OCI-LY7 (cell line): ENCODE measurements at regions not wholly inside any gene's neighbourhood (a gene's known extent, or its start where the extent isn't known, plus 50 kb on each side); places are given as distances from the start of the nearest gene placed in this dataset.

ENCODE experiments used
- BruUV-seq: library from RNA; stranded (reverse); fragments of 400-500 nt; replicated peaks from 2 replicates; lab custom pipeline; 2021; lab: Mats Ljungman, UMichigan
- CTCF ChIA-PET: fragments of 300-600 bp; sonication (Branson Sonifier 250); formaldehyde crosslinking; loops from one replicate; lab custom pipeline; 2022; ENCODE audit warnings: antibody characterized with exemption; ENCODE audit not compliant: unreplicated experiment; lab: Charles Lee
- POLR2A ChIA-PET: fragments of 300-600 bp; sonication (Branson Sonifier 250); formaldehyde crosslinking; loops from one replicate; lab custom pipeline; 2022; ENCODE audit warnings: antibody characterized with exemption; lab: Charles Lee
- DNase-seq: peaks from one replicate; pipeline ENCODE4 v3.0.0-alpha.2; 2015; ENCODE audit warnings: low spot score
- H2AFZ ChIP-seq: fragments of 200-600 bp; sonication (generic), shearing (Covaris generic); 2 replicates; pipeline ENCODE4 v1.6.1; 2014; ENCODE audit warnings: mild to moderate bottlenecking, antibody characterized with exemption, low read length, moderate library complexity
- H3K27ac ChIP-seq: fragments of 200-600 bp; sonication (generic); 2 replicates; pipeline ENCODE4 v1.5.1; 2014; ENCODE audit warnings: mixed run types, low read depth, mild to moderate bottlenecking, moderate library complexity, low read length, inconsistent platforms; ENCODE audit not compliant: poor library complexity, severe bottlenecking
- H3K36me3 ChIP-seq: fragments of 200-600 bp; sonication (generic); 2 replicates; pipeline ENCODE4 v1.6.1; 2014; ENCODE audit warnings: mild to moderate bottlenecking, antibody characterized with exemption, low read length, moderate library complexity, mixed read lengths; ENCODE audit not compliant: insufficient read depth
- H3K4me1 ChIP-seq: fragments of 200-600 bp; sonication (generic); 2 replicates; pipeline ENCODE4 v1.5.1; 2014; ENCODE audit warnings: mild to moderate bottlenecking, low read length; ENCODE audit not compliant: insufficient read depth, poor library complexity, severe bottlenecking
- H3K4me2 ChIP-seq: fragments of 200-600 bp; sonication (generic); 2 replicates; pipeline ENCODE4 v1.6.1; 2014; ENCODE audit warnings: mild to moderate bottlenecking, low read length
- H3K4me3 ChIP-seq: fragments of 200-600 bp; sonication (generic); 2 replicates; pipeline ENCODE4 v1.5.1; 2014; ENCODE audit warnings: mild to moderate bottlenecking, low read depth, low read length; ENCODE audit not compliant: poor library complexity, severe bottlenecking
- H3K79me2 ChIP-seq: fragments of 200-600 bp; sonication (generic); 2 replicates; pipeline ENCODE4 v1.6.1; 2016; ENCODE audit warnings: low read depth, mild to moderate bottlenecking, low read length, moderate library complexity, mixed read lengths; ENCODE audit not compliant: insufficient read depth
- H3K9me2 ChIP-seq: fragments of 200-600 bp; sonication (generic); 2 replicates; pipeline ENCODE4 v1.6.1; 2016; ENCODE audit warnings: mild to moderate bottlenecking, low read length, mixed read lengths; ENCODE audit not compliant: insufficient read depth
- H3K9me3 ChIP-seq: fragments of 200-600 bp; sonication (generic); 2 replicates; pipeline ENCODE4 v1.6.1; 2014; ENCODE audit warnings: mild to moderate bottlenecking, mixed run types, low read length, mixed read lengths
- H4K20me1 ChIP-seq: fragments of 200-600 bp; sonication (generic); 2 replicates; pipeline ENCODE4 v1.6.1; 2014; ENCODE audit warnings: mild to moderate bottlenecking, antibody characterized with exemption, low read length, moderate library complexity, mixed read lengths; ENCODE audit not compliant: insufficient read depth
- EZH2phosphoT487 ChIP-seq: fragments of 200-600 bp; sonication (generic); IDR thresholded peaks from 2 replicates; pipeline ENCODE4 v1.6.1; 2018; ENCODE audit warnings: low read depth, borderline replicate concordance, mild to moderate bottlenecking, mixed run types, antibody characterized with exemption, low read length, moderate library complexity, mixed read lengths
- intact Hi-C: fragments of 100-400 bp; cut with micrococcal nuclease; formaldehyde crosslinking; loops from one replicate; pipeline ENCODE4 v1.10.0; 2022; ENCODE audit not compliant: unreplicated experiment
- TF ChIP-seq, protein P1 (sequence below): fragments of 200-600 bp; sonication (generic); conservative IDR thresholded peaks from 2 replicates; pipeline ENCODE4 v1.5.1; 2014; ENCODE audit warnings: mild to moderate bottlenecking, antibody characterized with exemption, low read length, moderate library complexity, mixed read lengths

DNA sequence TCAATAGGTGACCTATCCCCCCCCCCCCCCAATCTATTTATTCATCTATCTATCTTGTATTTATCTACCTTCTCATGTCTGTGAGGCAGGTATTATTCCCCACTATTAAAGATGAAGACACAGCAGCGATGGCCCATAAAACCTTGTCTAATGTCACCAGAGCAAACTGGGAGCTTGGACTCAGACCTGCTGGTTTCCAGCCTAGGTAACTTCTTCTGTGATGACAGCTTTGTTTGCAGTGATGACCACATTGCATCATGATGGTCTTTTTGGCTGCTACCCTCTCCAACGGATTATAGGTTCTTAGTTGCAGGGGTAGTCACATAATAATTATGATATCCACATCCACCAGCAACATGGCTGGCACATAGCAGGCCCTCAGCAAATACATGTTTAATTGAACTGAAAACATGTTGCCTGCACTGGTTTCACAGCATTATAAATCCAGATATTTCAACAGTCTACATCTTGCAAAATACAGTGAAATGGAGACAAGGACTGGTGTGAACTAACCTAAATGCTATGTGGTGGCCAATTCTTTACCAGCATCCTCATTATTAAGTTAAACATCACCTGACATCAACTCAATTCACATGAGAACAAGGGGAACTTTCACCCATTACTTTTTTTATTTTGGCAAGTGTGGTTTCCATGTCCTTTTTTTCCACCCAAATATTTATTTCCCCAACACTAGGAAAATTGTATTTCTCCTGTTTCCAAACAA is 712.5 kb upstream of the NRSN1 start:
- no peaks in the 10 kb centered on the region for H3K79me2 ChIP-seq
- H3K9me3 ChIP-seq: no peaks in the 10 kb centered on the region
- no peak overlapping the region for H3K4me2 ChIP-seq
- intact Hi-C loops: no loop called here
- no peak overlapping the region for H3K4me3 ChIP-seq
- no peaks in the 10 kb centered on the region for H4K20me1 ChIP-seq
- ChIA-PET POLR2A (interaction anchor here (0.6 to 0.8 kb wide), 2 partner anchors 28 to 781 kb away, joined by 3 to 4 read pairs; no protein-coding TSS in a partner anchor), CTCF (no interaction called here)
- H3K36me3 ChIP-seq: no peaks in the 10 kb centered on the region
- no TSS peak for BruUV-seq
- H3K9me2 ChIP-seq: no peaks in the 10 kb centered on the region
- H3K4me1 ChIP-seq: no peaks in the 10 kb centered on the region
- no peak overlapping the region for H3K27ac ChIP-seq
- H2AFZ ChIP-seq: no peak overlapping the region
- TF ChIP-seq, protein P1, sequence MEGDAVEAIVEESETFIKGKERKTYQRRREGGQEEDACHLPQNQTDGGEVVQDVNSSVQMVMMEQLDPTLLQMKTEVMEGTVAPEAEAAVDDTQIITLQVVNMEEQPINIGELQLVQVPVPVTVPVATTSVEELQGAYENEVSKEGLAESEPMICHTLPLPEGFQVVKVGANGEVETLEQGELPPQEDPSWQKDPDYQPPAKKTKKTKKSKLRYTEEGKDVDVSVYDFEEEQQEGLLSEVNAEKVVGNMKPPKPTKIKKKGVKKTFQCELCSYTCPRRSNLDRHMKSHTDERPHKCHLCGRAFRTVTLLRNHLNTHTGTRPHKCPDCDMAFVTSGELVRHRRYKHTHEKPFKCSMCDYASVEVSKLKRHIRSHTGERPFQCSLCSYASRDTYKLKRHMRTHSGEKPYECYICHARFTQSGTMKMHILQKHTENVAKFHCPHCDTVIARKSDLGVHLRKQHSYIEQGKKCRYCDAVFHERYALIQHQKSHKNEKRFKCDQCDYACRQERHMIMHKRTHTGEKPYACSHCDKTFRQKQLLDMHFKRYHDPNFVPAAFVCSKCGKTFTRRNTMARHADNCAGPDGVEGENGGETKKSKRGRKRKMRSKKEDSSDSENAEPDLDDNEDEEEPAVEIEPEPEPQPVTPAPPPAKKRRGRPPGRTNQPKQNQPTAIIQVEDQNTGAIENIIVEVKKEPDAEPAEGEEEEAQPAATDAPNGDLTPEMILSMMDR: no peak
- no peak for DNase-seq

DNA sequence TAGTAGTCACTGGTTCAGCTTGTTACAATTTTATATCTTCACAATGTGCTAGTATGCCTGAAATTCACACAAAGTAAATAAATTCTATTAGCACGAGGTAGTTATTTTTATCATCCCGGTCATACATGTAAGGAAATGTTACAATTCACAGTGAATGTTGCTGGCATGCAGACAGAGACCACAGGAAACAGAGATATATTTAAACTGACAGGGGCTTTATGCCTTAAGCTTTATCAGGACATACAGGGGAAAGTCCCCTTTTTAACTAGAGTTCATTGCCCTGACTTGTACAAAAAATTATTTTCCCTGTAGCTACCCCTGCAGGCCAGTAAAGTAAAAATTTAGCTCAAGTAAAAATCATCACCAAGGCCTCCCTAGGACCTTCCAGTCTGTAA is 712.0 kb upstream of the NRSN1 start:
- H3K4me1 ChIP-seq: no peaks in the 10 kb centered on the region
- H2AFZ ChIP-seq: no peak overlapping the region
- no TSS peak for BruUV-seq
- no peak overlapping the region for H3K27ac ChIP-seq
- ChIA-PET CTCF (no interaction called here), POLR2A (interaction anchor here (0.6 kb wide), 1 partner anchor 480 kb away, joined by 3 read pairs; no protein-coding TSS in a partner anchor)
- no peaks in the 10 kb centered on the region for H3K9me2 ChIP-seq
- no peak overlapping the region for H3K4me3 ChIP-seq
- DNase-seq: no peak
- H4K20me1 ChIP-seq: no peaks in the 10 kb centered on the region
- no peaks in the 10 kb centered on the region for H3K79me2 ChIP-seq
- no peaks in the 10 kb centered on the region for H3K9me3 ChIP-seq
- no peaks in the 10 kb centered on the region for H3K36me3 ChIP-seq
- intact Hi-C loops: no loop called here
- H3K4me2 ChIP-seq: no peak overlapping the region
- TF ChIP-seq, protein P1: no peak

DNA sequence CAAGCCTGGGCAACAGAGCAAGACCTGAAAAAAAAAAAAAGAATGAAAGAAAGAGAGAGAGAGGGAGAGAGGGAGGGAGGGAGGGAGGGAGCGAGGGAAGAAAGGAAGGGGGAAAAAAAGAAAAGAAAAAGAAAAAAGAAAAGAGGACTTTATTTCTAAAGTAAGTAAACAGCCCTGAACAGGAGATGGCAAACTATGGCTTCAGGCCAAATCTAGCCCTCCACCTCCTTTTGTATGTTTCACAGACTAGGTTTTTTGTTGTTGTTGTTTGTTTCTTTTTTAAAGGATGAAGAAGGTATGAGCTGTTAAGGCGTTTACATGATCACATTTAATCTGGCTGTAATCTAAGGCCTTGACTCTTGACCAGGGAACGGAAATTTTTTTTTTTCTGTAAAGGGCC is 711.1 kb upstream of the NRSN1 start:
- no peak overlapping the region for H2AFZ ChIP-seq
- BruUV-seq: no TSS peak
- ChIA-PET POLR2A (interaction anchor here (0.6 kb wide), 2 partner anchors 10 to 481 kb away, joined by 3 to 4 read pairs; no protein-coding TSS in a partner anchor), CTCF (no interaction called here)
- H4K20me1 ChIP-seq: no peaks in the 10 kb centered on the region
- TF ChIP-seq EZH2phosphoT487: no peak
- TF ChIP-seq, protein P1: no peak
- H3K4me2 ChIP-seq: no peak overlapping the region
- H3K4me3 ChIP-seq: no peak overlapping the region
- H3K36me3 ChIP-seq: no peaks in the 10 kb centered on the region
- H3K27ac ChIP-seq: no peak overlapping the region
- DNase-seq: no peak
- H3K4me1 ChIP-seq: no peaks in the 10 kb centered on the region
- H3K79me2 ChIP-seq: no peaks in the 10 kb centered on the region
- no peaks in the 10 kb centered on the region for H3K9me2 ChIP-seq
- intact Hi-C loops: no loop called here
- no peaks in the 10 kb centered on the region for H3K9me3 ChIP-seq
